HG03520 (cell line): ENCODE measurements at regions not wholly inside any gene's neighbourhood (a gene's known extent, or its start where the extent isn't known, plus 50 kb on each side); places are given as distances from the start of the nearest gene placed in this dataset.

ENCODE experiments used
- ATAC-seq: cut with Tn5 transposase; IDR thresholded peaks from one replicate; pipeline ENCODE4 v1.9.1; 2021; ENCODE audit warnings: mild to moderate bottlenecking, moderate library complexity; ENCODE audit not compliant: unreplicated experiment

DNA sequence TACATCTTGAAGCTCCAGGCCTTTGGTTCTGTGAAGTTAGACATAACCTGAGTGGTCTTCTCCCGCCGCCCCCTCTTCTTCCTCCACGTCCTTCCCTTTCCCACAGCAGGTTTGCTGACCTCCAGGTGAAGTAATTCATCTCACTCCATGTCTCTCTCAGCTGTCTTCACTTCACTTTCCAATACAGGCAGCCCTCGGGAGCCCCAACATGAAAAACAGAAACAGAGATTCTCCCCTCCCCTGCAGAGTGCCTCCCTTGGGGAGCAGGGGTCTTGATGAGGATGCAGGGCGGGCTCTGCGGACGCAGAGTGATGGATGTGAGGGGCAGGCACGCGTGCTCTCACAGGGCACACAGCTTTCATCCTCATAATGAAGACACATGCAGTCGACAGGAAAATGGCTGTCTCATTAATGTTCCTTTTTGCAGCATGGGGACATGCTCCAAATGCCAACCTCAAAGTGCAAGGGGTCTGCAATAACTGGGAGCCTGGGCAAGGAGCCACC, 95.6 kb downstream of the GPAM start:
- no peak for ATAC-seq

DNA sequence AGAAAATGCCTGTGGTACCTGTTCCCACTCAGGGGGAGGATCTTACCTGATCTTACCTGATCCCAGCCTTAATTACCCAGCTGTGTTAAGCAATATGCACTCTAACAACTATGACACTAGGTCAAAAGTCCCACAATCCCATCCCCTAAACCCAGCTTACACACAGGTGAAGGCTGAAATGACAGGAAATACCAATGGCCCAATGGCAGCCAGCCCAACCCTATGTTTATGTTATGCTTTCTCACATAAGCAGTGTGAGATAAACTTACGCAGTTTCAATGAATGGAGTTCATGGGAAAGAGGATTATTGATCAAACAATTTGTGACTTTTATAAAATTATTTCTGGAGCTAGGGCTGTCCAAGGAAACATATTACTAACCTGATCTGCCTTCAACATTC, 91.9 kb downstream of the GPAM start:
- ATAC-seq: no peak

DNA sequence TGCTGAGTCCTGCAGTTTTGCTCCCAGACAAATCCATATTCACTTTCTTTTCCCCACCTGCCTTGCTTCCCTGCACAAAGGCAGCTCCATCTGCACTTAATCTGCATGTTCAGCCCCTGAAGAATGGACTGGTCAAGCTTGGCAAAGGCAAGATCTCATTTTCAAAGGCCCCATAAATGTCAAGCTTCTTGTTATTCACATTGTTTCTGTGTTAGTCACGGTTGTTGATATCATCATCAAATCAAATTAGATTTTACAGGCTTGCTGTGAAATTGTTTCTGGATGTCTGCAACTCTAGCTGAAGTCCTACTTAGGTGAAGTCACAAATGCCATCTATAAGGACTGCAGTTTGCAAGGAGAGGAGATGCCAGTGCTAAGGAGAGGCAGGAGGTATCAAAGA, 91.0 kb downstream of the GPAM start:
- no peak for ATAC-seq

DNA sequence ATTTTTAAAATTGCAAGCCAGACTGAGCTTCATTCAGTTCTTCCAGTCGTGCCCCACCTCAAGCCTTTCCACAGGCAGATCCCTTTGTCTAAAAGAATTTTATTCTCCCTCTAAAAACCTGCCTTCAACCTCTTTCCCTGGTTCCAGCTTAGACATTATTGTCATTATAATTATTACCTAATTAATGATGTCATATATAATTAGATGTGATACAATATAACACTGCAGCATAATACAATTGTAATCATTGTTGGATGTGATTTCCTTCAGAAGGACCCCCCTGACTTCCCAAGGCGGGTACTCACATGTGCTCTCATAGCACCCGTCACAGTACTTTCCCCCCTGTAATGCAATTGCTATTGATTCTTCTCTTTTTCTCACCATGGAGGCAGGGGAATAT, 88.6 kb downstream of the GPAM start:
- no peak for ATAC-seq

DNA sequence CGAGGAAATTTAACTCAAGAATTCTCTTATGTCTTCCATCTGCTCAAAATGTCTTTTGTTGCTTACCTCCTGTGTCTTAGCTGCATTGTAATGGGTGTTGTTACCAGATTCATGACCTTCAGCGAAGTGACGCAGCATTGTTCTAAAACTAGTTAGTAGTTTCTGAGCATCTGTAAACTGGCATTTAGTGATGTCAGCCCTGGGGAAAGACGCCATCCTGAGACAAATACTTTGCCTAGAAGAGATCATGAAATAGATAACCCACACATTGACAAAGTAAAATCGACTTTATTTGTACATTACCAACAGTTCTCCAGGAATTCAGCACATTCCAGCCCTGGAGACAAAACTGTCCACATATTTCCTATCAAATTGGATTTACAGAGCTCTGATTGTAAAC, 87.8 kb downstream of the GPAM start:
- ATAC-seq: no peak

DNA sequence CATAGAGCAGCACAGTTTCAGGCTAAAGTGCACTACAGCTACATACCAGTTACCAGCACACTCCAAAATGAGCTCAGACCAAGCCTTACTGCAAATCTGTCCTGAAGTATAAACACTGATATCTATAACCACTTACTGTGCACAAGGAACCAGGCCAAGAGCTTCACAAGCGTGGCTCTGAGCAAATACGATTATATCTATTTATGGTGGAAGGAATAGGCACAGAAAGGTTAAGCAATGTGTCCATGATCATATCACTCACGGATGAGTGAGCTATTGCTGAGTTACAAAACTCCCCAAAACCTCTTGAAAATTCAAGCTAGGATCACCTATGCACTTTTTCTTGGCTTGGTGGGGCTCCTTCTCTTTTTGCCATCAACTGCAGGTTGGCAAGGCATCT, 84.9 kb downstream of the GPAM start:
- ATAC-seq: no peak
